Stimulated activated effector memory CD8-positive, alpha-beta T cell treated with anti-CD3 and anti-CD28 coated beads, Interleukin-12 subunit alpha, Interleukin-12 subunit beta, amount 100 ng/mL, for 72 hours (primary cell): ENCODE measurements at regions not wholly inside any gene's neighbourhood (a gene's known extent, or its start where the extent isn't known, plus 50 kb on each side); places are given as distances from the start of the nearest gene placed in this dataset.
"Not testable (repeated sequence)": the region's sequence is repeated elsewhere in the genome, so short reads cannot be mapped to it uniquely, and the experiment has no call there.

Experiments
- ATAC-seq: fragments of 150-1000 bp; cut with Tn5 transposase; 2 replicates; pipeline ENCODE4 v1.10.0; 2021
- DNase-seq, 2 donors: peaks; one replicate each; pipeline ENCODE4 v3.0.0; 2021 to 2022; ENCODE audit warnings: low spot score in 2 of 2
- H3K27ac Mint-ChIP-seq: one replicate; pipeline ENCODE4 v1.8.0; 2022; ENCODE audit warnings: mild to moderate bottlenecking, mixed read lengths
- H3K36me3 Mint-ChIP-seq: one replicate; pipeline ENCODE4 v1.8.0; 2022; ENCODE audit warnings: mild to moderate bottlenecking, mixed read lengths
- H3K4me1 Mint-ChIP-seq: one replicate; pipeline ENCODE4 v1.8.0; 2022; ENCODE audit warnings: mixed read lengths
- H3K4me3 Mint-ChIP-seq: one replicate; pipeline ENCODE4 v1.8.0; 2022; ENCODE audit warnings: mild to moderate bottlenecking, mixed read lengths
- H3K9me3 Mint-ChIP-seq: one replicate; pipeline ENCODE4 v1.8.0; 2022; ENCODE audit warnings: mixed read lengths

- Mint-ChIP-seq H3K4me3 (no peak overlapping the region), H3K36me3 (no peaks in the 10 kb centered on the region), H3K27ac (no peak overlapping the region), H3K4me1 (no peaks in the 10 kb centered on the region), H3K9me3 (no peaks in the 10 kb centered on the region)
- ATAC-seq (no peak), DNase-seq (no peak)
Observed at GRCh38 chr11:86861810-86862209, 61.5 kb downstream of the PRSS23 start.

GRCh38 chr11:86863476-86863875 lies 63.1 kb downstream of the PRSS23 start:
- DNase-seq (no peak), ATAC-seq (no peak)
- Mint-ChIP-seq H3K4me3 (no peak overlapping the region), H3K27ac (no peak overlapping the region), H3K9me3 (no peaks in the 10 kb centered on the region), H3K36me3 (no peaks in the 10 kb centered on the region), H3K4me1 (no peaks in the 10 kb centered on the region)

GRCh38 chr11:86865436-86865835 lies 65.1 kb downstream of the PRSS23 start:
- no peaks in the 10 kb centered on the region for H3K36me3 Mint-ChIP-seq
- H3K4me1 Mint-ChIP-seq = no peaks in the 10 kb centered on the region
- no peak overlapping the region for H3K27ac Mint-ChIP-seq
- ATAC-seq (no peak), DNase-seq (no peak)
- H3K9me3 Mint-ChIP-seq = no peaks in the 10 kb centered on the region
- H3K4me3 Mint-ChIP-seq = no peak overlapping the region

- no peaks in the 10 kb centered on the region for H3K36me3 Mint-ChIP-seq
- H3K27ac Mint-ChIP-seq = no peak overlapping the region
- ATAC-seq (no peak), DNase-seq (no peak)
- no peak overlapping the region for H3K4me3 Mint-ChIP-seq
- H3K4me1 Mint-ChIP-seq = no peaks in the 10 kb centered on the region
- H3K9me3 Mint-ChIP-seq = no peaks in the 10 kb centered on the region
Observed at GRCh38 chr11:86869531-86869930, 69.2 kb downstream of the PRSS23 start.

GRCh38 chr11:86869966-86870570 lies 69.7 kb downstream of the PRSS23 start:
- no peak overlapping the region for H3K4me3 Mint-ChIP-seq
- DNase-seq (peak; percentile 8 to 63), ATAC-seq (peak; percentile 70)
- H3K36me3 Mint-ChIP-seq = no peaks in the 10 kb centered on the region
- no peaks in the 10 kb centered on the region for H3K9me3 Mint-ChIP-seq
- no peaks in the 10 kb centered on the region for H3K4me1 Mint-ChIP-seq
- H3K27ac Mint-ChIP-seq = no peak overlapping the region

- H3K9me3 Mint-ChIP-seq = no peaks in the 10 kb centered on the region
- no peaks in the 10 kb centered on the region for H3K4me1 Mint-ChIP-seq
- ATAC-seq (no peak), DNase-seq (no peak)
- no peak overlapping the region for H3K4me3 Mint-ChIP-seq
- H3K36me3 Mint-ChIP-seq = no peaks in the 10 kb centered on the region
- H3K27ac Mint-ChIP-seq = no peak overlapping the region
Observed at GRCh38 chr11:86873573-86874083, 73.3 kb downstream of the PRSS23 start.

- Mint-ChIP-seq H3K4me3 (no peak overlapping the region), H3K4me1 (no peaks in the 10 kb centered on the region), H3K36me3 (no peaks in the 10 kb centered on the region), H3K9me3 (no peaks in the 10 kb centered on the region), H3K27ac (no peak overlapping the region)
- DNase-seq (no peak), ATAC-seq (no peak)
Observed at GRCh38 chr11:86874304-86875056, 74.1 kb downstream of the PRSS23 start.

GRCh38 chr11:86876716-86877234 lies 76.4 kb downstream of the PRSS23 start:
- no peaks in the 10 kb centered on the region for H3K36me3 Mint-ChIP-seq
- no peak for DNase-seq
- no peak overlapping the region for H3K4me3 Mint-ChIP-seq
- ATAC-seq = no peak
- no peaks in the 10 kb centered on the region for H3K9me3 Mint-ChIP-seq
- H3K4me1 Mint-ChIP-seq = no peaks in the 10 kb centered on the region
- H3K27ac Mint-ChIP-seq = no peak overlapping the region

GRCh38 chr11:86877503-86877902 lies 77.2 kb downstream of the PRSS23 start:
- Mint-ChIP-seq H3K9me3 (no peaks in the 10 kb centered on the region), H3K27ac (no peak overlapping the region), H3K4me3 (no peak overlapping the region), H3K4me1 (no peaks in the 10 kb centered on the region), H3K36me3 (no peaks in the 10 kb centered on the region)
- DNase-seq (no peak), ATAC-seq (no peak)

- H3K4me3 Mint-ChIP-seq, H3K9me3 Mint-ChIP-seq, H3K27ac Mint-ChIP-seq, H3K36me3 Mint-ChIP-seq, ATAC-seq, DNase-seq, H3K4me1 Mint-ChIP-seq: not testable (repeated sequence)
Observed at GRCh38 chr11:86879241-86879640, 76.0 kb downstream of the FZD4 start.

- ATAC-seq (no peak), DNase-seq (no peak)
- Mint-ChIP-seq H3K4me1 (no peaks in the 10 kb centered on the region), H3K9me3 (no peaks in the 10 kb centered on the region), H3K36me3 (no peaks in the 10 kb centered on the region), H3K4me3 (no peak overlapping the region), H3K27ac (no peak overlapping the region)
Observed at GRCh38 chr11:86885311-86885710, 69.9 kb downstream of the FZD4 start.

- Mint-ChIP-seq H3K36me3 (no peaks in the 10 kb centered on the region), H3K4me3 (no peak overlapping the region), H3K4me1 (no peaks in the 10 kb centered on the region), H3K27ac (no peak overlapping the region), H3K9me3 (no peaks in the 10 kb centered on the region)
- no peak for ATAC-seq
- DNase-seq = no peak
Observed at GRCh38 chr11:86888164-86889000, 66.8 kb downstream of the FZD4 start.

GRCh38 chr11:86889001-86889341 lies 66.2 kb downstream of the FZD4 start:
- Mint-ChIP-seq H3K4me3 (no peak overlapping the region), H3K27ac (no peak overlapping the region), H3K36me3 (no peaks in the 10 kb centered on the region), H3K9me3 (no peaks in the 10 kb centered on the region), H3K4me1 (no peaks in the 10 kb centered on the region)
- no peak for DNase-seq
- no peak for ATAC-seq

GRCh38 chr11:86891036-86891435 lies 64.2 kb downstream of the FZD4 start:
- no peak overlapping the region for H3K27ac Mint-ChIP-seq
- H3K4me1 Mint-ChIP-seq = no peaks in the 10 kb centered on the region
- no peaks in the 10 kb centered on the region for H3K9me3 Mint-ChIP-seq
- DNase-seq = no peak
- H3K4me3 Mint-ChIP-seq = no peak overlapping the region
- no peak for ATAC-seq
- no peaks in the 10 kb centered on the region for H3K36me3 Mint-ChIP-seq

GRCh38 chr11:86893235-86893634 lies 62.0 kb downstream of the FZD4 start:
- Mint-ChIP-seq H3K27ac (no peak overlapping the region), H3K4me1 (no peaks in the 10 kb centered on the region), H3K36me3 (no peaks in the 10 kb centered on the region), H3K9me3 (no peaks in the 10 kb centered on the region), H3K4me3 (no peak overlapping the region)
- ATAC-seq = no peak
- no peak for DNase-seq
